ENCODE measurements at regions not wholly inside any gene's neighbourhood (a gene's known extent, or its start where the extent isn't known, plus 50 kb on each side); places are given as distances from the start of the nearest gene placed in this dataset.

- TF ChIP-seq POLR2A (IDR thresholded peaks at IDR 0.05) (no peak), CTCF (IDR thresholded peaks at IDR 0.05 in 4 of 5, conservative IDR thresholded peaks at IDR 0.05 in 1 of 5) (no peak)
Observed at GRCh38 chr9:91160599-91161464, 200.9 kb downstream of the AUH start.
